Testis (tissue), 2 donors: ENCODE measurements at regions not wholly inside any gene's neighbourhood (a gene's known extent, or its start where the extent isn't known, plus 50 kb on each side); places are given as distances from the start of the nearest gene placed in this dataset.

ENCODE experiments used
- DNase-seq: peaks from one replicate; pipeline ENCODE4 v3.0.0-alpha.2; 2019
- H3K27ac ChIP-seq, 2 donors: fragments of 200-600 bp; sonication (generic); one replicate each; pipeline ENCODE4 v1.5.1; 2019
- H3K27me3 ChIP-seq: fragments of 200-600 bp; sonication (generic); one replicate; pipeline ENCODE4 v1.5.1; 2019
- H3K36me3 ChIP-seq: fragments of 200-600 bp; sonication (generic); one replicate; pipeline ENCODE4 v1.5.1; 2017; ENCODE audit warnings: low read depth; ENCODE audit errors: missing control alignments
- H3K4me1 ChIP-seq: fragments of 200-600 bp; sonication (generic); one replicate; pipeline ENCODE4 v1.5.1; 2019
- H3K4me3 ChIP-seq, 2 donors: fragments of 200-600 bp; sonication (generic); one replicate each; pipeline ENCODE4 v1.5.1; 2017 to 2019
- H3K9me3 ChIP-seq: fragments of 200-600 bp; sonication (generic); one replicate; pipeline ENCODE4 v1.5.1; 2017
- CTCF ChIP-seq, 3 experiments: fragments of 450-650 bp in 2 of 3; fragments of 200-600 bp in 1 of 3; sonication (generic) in 1 of 3; IDR thresholded peaks; one replicate each; pipeline ENCODE4 v1.5.1; 2016 to 2019; ENCODE audit warnings: antibody characterized with exemption in 3 of 3, mild to moderate bottlenecking in 2 of 3, moderate library complexity in 1 of 3
- POLR2A ChIP-seq: fragments of 450-650 bp; IDR thresholded peaks from one replicate; pipeline ENCODE4 v1.6.1; 2017; ENCODE audit warnings: antibody characterized with exemption, mild to moderate bottlenecking, moderate library complexity
- WGBS, 2 donors: methylation state at CpG; one replicate each; pipeline ENCODE4 v1.1.5; 2018; 5-methylcytosine and 5-hydroxymethylcytosine counted together
- intact Hi-C: fragments of 100-400 bp; cut with DNase I; formaldehyde crosslinking; loops from one replicate; pipeline ENCODE4 v1.15.1; 2023; ENCODE audit warnings: low total_unique reads

GRCh38 chr17:12584727-12585126 is 81.0 kb upstream of the MYOCD start:
- no peaks in the 10 kb centered on the region for H3K27me3 ChIP-seq
- peaks cover 8% of the 10 kb centered on the region for H3K4me1 ChIP-seq
- DNase-seq = no peak
- H3K36me3 ChIP-seq = no peaks in the 10 kb centered on the region
- no peaks in the 10 kb centered on the region for H3K9me3 ChIP-seq
- whole genome bisulfite sequencing, 2 donors = 90% methylated on average over 7 of the region's 7 CpGs
- H3K4me3 ChIP-seq = no peak overlapping the region
- H3K27ac ChIP-seq = no peak overlapping the region
- TF ChIP-seq POLR2A = no peak
- no peak for TF ChIP-seq CTCF (IDR thresholded peaks at IDR 0.05)
- intact Hi-C loops = no loop called here

GRCh38 chr17:12588531-12588930 is 77.2 kb upstream of the MYOCD start:
- 95 to 96% methylated on average over 5 of the region's 5 CpGs for WGBS, 2 donors
- DNase-seq = no peak
- H3K27ac ChIP-seq = no peak overlapping the region
- no peaks in the 10 kb centered on the region for H3K9me3 ChIP-seq
- H3K4me3 ChIP-seq = no peak overlapping the region
- no peaks in the 10 kb centered on the region for H3K4me1 ChIP-seq
- TF ChIP-seq POLR2A = no peak
- TF ChIP-seq CTCF (IDR thresholded peaks at IDR 0.05) = no peak
- H3K36me3 ChIP-seq = no peaks in the 10 kb centered on the region
- intact Hi-C loops = no loop called here
- H3K27me3 ChIP-seq = no peaks in the 10 kb centered on the region

GRCh38 chr17:12590417-12590816 is 75.3 kb upstream of the MYOCD start:
- no peak overlapping the region for H3K27ac ChIP-seq
- no peak for TF ChIP-seq CTCF (IDR thresholded peaks at IDR 0.05)
- TF ChIP-seq POLR2A = no peak
- no peaks in the 10 kb centered on the region for H3K9me3 ChIP-seq
- no peak overlapping the region for H3K4me3 ChIP-seq
- no peak for DNase-seq
- no peaks in the 10 kb centered on the region for H3K27me3 ChIP-seq
- no peaks in the 10 kb centered on the region for H3K36me3 ChIP-seq
- no peaks in the 10 kb centered on the region for H3K4me1 ChIP-seq
- intact Hi-C loops = no loop called here
- 91% methylated on average over 10 of the region's 10 CpGs for WGBS, 2 donors

- H3K4me3 ChIP-seq = no peak overlapping the region
- no peaks in the 10 kb centered on the region for H3K4me1 ChIP-seq
- H3K27me3 ChIP-seq = no peaks in the 10 kb centered on the region
- H3K9me3 ChIP-seq = no peaks in the 10 kb centered on the region
- no peak for TF ChIP-seq POLR2A
- TF ChIP-seq CTCF (IDR thresholded peaks at IDR 0.05) = no peak
- H3K27ac ChIP-seq = no peak overlapping the region
- no peak for DNase-seq
- no peaks in the 10 kb centered on the region for H3K36me3 ChIP-seq
- intact Hi-C loops = no loop called here
- 83 to 85% methylated on average over 7 of the region's 7 CpGs for WGBS, 2 donors
Measured at GRCh38 chr17:12591021-12591735, 74.5 kb upstream of the MYOCD start.

- Histone ChIP-seq H3K27ac (no peak overlapping the region), H3K27me3 (no peaks in the 10 kb centered on the region), H3K4me1 (no peaks in the 10 kb centered on the region), H3K9me3 (no peaks in the 10 kb centered on the region), H3K36me3 (no peaks in the 10 kb centered on the region), H3K4me3 (no peak overlapping the region)
- TF ChIP-seq CTCF (IDR thresholded peaks at IDR 0.05) = no peak
- TF ChIP-seq POLR2A = no peak
- WGBS, 2 donors = 75 to 76% methylated on average over 3 of the region's 3 CpGs
- DNase-seq = no peak
- intact Hi-C loops = no loop called here
Measured at GRCh38 chr17:12592941-12593340, 72.7 kb upstream of the MYOCD start.
